ENCODE measurements at regions not wholly inside any gene's neighbourhood (a gene's known extent, or its start where the extent isn't known, plus 50 kb on each side); places are given as distances from the start of the nearest gene placed in this dataset.
A peak's percentile ranks its signal among the peaks of the same experiment; 100 is the strongest.

GRCh38 chr6:133184798-133185372 lies 56.3 kb upstream of the EYA4 start:
- Histone ChIP-seq H3K14ac (ENCODE audit: insufficient read length) (no peak overlapping the region), H4K91ac (replicated peaks; ENCODE audit: insufficient read length, low read length) (no peak overlapping the region), H3K27ac (ENCODE audit: low read depth, low read length) (no peak overlapping the region), H3K4ac (replicated peaks; ENCODE audit: insufficient read length, low read depth, low read length) (no peak overlapping the region), H3K23ac (ENCODE audit: insufficient read length) (no peak overlapping the region), H3K9me3 (ENCODE audit: insufficient read depth in 2 of 2, low read depth in 1 of 2, low read length in 1 of 2) (no peaks in the 10 kb centered on the region), H4K5ac (ENCODE audit: insufficient read length, low read depth, low read length) (no peak overlapping the region), H3K4me2 (ENCODE audit: insufficient read depth in 1 of 2, low read depth in 2 of 2, low read length in 2 of 2) (no peak overlapping the region), H3K36me3 (ENCODE audit: control insufficient read depth in 2 of 4, insufficient read depth in 4 of 4, low read length in 3 of 4) (no peaks in the 10 kb centered on the region), H2AK5ac (ENCODE audit: low read depth, low read length) (no peak overlapping the region), H4K8ac (ENCODE audit: extremely low read depth, insufficient read depth, low read length) (no peak overlapping the region), H2BK20ac (ENCODE audit: low read length) (no peak overlapping the region), H2AFZ (ENCODE audit: low read length) (no peak overlapping the region), H3K56ac (replicated peaks; ENCODE audit: insufficient read length, low read depth, low read length) (no peak overlapping the region), H4K20me1 (replicated peaks in 1 of 2; ENCODE audit: control insufficient read depth in 1 of 2, insufficient read depth in 2 of 2, low read length in 2 of 2) (no peaks in the 10 kb centered on the region), H3K9ac (replicated peaks in 1 of 4; ENCODE audit: extremely low read depth in 1 of 4, low read depth in 3 of 4, low read length in 3 of 4) (no peak overlapping the region), H2BK15ac (ENCODE audit: low read length) (no peak overlapping the region), H3K27me3 (replicated peaks in 1 of 4; ENCODE audit: control insufficient read depth in 3 of 4, extremely low read depth in 1 of 4, insufficient read depth in 3 of 4, low read length in 3 of 4) (no peaks in the 10 kb centered on the region), H2BK12ac (ENCODE audit: low read depth, low read length) (no peak overlapping the region), H3K79me2 (ENCODE audit: control insufficient read depth in 1 of 2, insufficient read depth in 2 of 2, low read length in 2 of 2) (no peaks in the 10 kb centered on the region), H2BK5ac (ENCODE audit: low read depth, low read length) (no peak overlapping the region), H3K4me1 (replicated peaks in 1 of 4; ENCODE audit: control insufficient read depth in 3 of 4, insufficient read depth in 4 of 4, low read length in 3 of 4) (0 out of 7 replicates have a peak, but pooled peaks cover 0 to 2% (median 0%) of the 10 kb centered on the region in 4 experiments), H3K4me3 (ENCODE audit: extremely low read depth in 1 of 4, insufficient read depth in 2 of 4, low read depth in 3 of 4, low read length in 4 of 4) (no peak overlapping the region), H3K79me1 (ENCODE audit: low read depth, low read length) (no peaks in the 10 kb centered on the region), H3K23me2 (ENCODE audit: low read depth, low read length) (no peaks in the 10 kb centered on the region; the same call in 1 of the 2 replicates), H3K18ac (ENCODE audit: extremely low read depth, low read length) (no peak overlapping the region), H2BK120ac (replicated peaks; ENCODE audit: low read depth, low read length) (no peak overlapping the region)
- CTCF ChIA-PET (ENCODE audit: partially characterized antibody) = interaction anchor here (0.6 to 2.0 kb wide), 26 partner anchors 10 to 760 kb away, joined by 3 to 10 read pairs (median 3); partner anchors contain the start of gene EYA4
- POLR2A ChIA-PET (ENCODE audit: partially characterized antibody) = no interaction called here
- WGBS, 2 experiments (ENCODE audit: extremely low coverage in 1 of 2, insufficient coverage in 1 of 2, insufficient read length in 1 of 2, insufficient replicate concordance in 2 of 2, low coverage in 1 of 2, low lambda C conversion rate in 2 of 2, missing lambda C conversion rate in 1 of 2) = 50% methylated on average over 2 of the region's 2 CpGs; no CpG with 5 or more reads in 1 of the 2 experiments
- TF ChIP-seq CEBPB (IDR thresholded peaks at IDR 0.05; ENCODE audit: low read depth, low read length) (no peak), E2F6 (IDR thresholded peaks at IDR 0.05) (no peak), RAD21 (IDR thresholded peaks at IDR 0.05 in 1 of 2, conservative IDR thresholded peaks at IDR 0.05 in 1 of 2; ENCODE audit: low read depth in 2 of 2, low read length in 2 of 2) (peak in 1 of 2 experiments; percentile 53; a peak in 3 of 4 replicates), PHF8 (conservative IDR thresholded peaks at IDR 0.05; ENCODE audit: low read depth, low read length) (no peak), SIX5 (IDR thresholded peaks at IDR 0.05; ENCODE audit: low read depth, low read length) (no peak), CTCF (IDR thresholded peaks at IDR 0.05; ENCODE audit: control extremely low read depth in 1 of 3, insufficient read depth in 1 of 3, low read depth in 1 of 3, low read length in 3 of 3) (peak in 1 of 3 experiments; percentile 22; a peak in 2 of 4 replicates), CTBP2 (IDR thresholded peaks at IDR 0.05; ENCODE audit: borderline replicate concordance, insufficient read depth, insufficient read length, low read length) (no peak)
- FAIRE-seq (no peak), DNase-seq (ENCODE audit: low read depth in 1 of 2, low spot score in 2 of 2) (no peak)

Data from H1 (cell line).